Karpas-422 (cell line): ENCODE measurements at regions not wholly inside any gene's neighbourhood (a gene's known extent, or its start where the extent isn't known, plus 50 kb on each side); places are given as distances from the start of the nearest gene placed in this dataset.

Experiments used
- DNase-seq: peaks from one replicate; pipeline ENCODE4 v3.0.0-alpha.2; 2015
- H2AFZ ChIP-seq: fragments of 200-600 bp; sonication (generic); 2 replicates; pipeline ENCODE4 v1.6.1; 2014; ENCODE audit warnings: antibody characterized with exemption, low read length, mixed read lengths
- H3K27ac ChIP-seq: fragments of 200-600 bp; sonication (generic); 2 replicates; pipeline ENCODE4 v1.5.1; 2014; ENCODE audit warnings: mild to moderate bottlenecking, low read length, moderate library complexity
- H3K27me3 ChIP-seq: fragments of 200-600 bp; sonication (generic); 2 replicates; pipeline ENCODE4 v1.6.1; 2014; ENCODE audit warnings: low read length, mixed read lengths
- H3K36me3 ChIP-seq: fragments of 200-600 bp; sonication (generic); 2 replicates; pipeline ENCODE4 v1.6.1; 2014; ENCODE audit warnings: low read length, mixed read lengths; ENCODE audit not compliant: insufficient read depth
- H3K4me1 ChIP-seq: fragments of 200-600 bp; sonication (generic); 2 replicates; pipeline ENCODE4 v1.6.1; 2014; ENCODE audit warnings: mild to moderate bottlenecking, low read length, mixed read lengths
- H3K4me2 ChIP-seq: fragments of 200-600 bp; sonication (generic); 2 replicates; pipeline ENCODE4 v1.6.1; 2014; ENCODE audit warnings: low read length, low read depth, mild to moderate bottlenecking; ENCODE audit not compliant: poor library complexity, severe bottlenecking
- H3K4me3 ChIP-seq: fragments of 200-600 bp; sonication (generic); 2 replicates; pipeline ENCODE4 v1.5.1; 2014; ENCODE audit warnings: mild to moderate bottlenecking, antibody characterized with exemption, low read length, mixed read lengths
- H3K79me2 ChIP-seq: fragments of 200-600 bp; sonication (generic); 2 replicates; pipeline ENCODE4 v1.6.1; 2014; ENCODE audit warnings: mild to moderate bottlenecking, low read length, mixed read lengths
- H3K9ac ChIP-seq: fragments of 200-600 bp; sonication (generic); 2 replicates; pipeline ENCODE4 v1.6.0; 2014; ENCODE audit warnings: low read length
- H3K9me2 ChIP-seq: fragments of 200-600 bp; sonication (generic), shearing (Covaris generic); replicated peaks from 2 replicates; pipeline ENCODE4 v1.6.0; 2014; ENCODE audit warnings: mild to moderate bottlenecking, low read length, moderate library complexity; ENCODE audit not compliant: insufficient read depth
- H3K9me3 ChIP-seq: fragments of 300-700, 200-600 bp; sonication (generic); 2 replicates; pipeline ENCODE4 v1.6.1; 2014; ENCODE audit warnings: low read length, mixed read lengths
- H4K20me1 ChIP-seq: fragments of 200-600 bp; sonication (generic); 2 replicates; pipeline ENCODE4 v1.6.1; 2014; ENCODE audit warnings: mild to moderate bottlenecking, antibody characterized with exemption, low read length, low read depth; ENCODE audit not compliant: insufficient read depth

DNA sequence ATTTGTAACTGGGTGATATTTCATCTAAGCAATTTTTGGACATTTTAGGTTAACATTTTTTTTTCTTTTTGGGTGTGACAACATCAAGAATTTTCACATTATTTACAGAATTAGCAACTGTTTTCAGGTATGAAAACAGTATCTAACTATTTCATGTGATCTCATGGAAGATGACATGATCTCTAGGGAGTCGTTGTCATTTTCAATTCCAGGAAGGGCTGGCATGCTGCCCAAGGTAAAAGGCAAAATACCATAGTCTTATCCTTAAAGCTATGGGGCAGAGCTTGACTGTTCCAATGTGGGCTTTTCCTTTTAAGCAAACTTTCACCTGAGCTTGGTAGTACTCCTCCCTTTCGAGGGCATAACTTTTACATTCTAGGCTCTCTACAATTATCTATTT is 443.7 kb downstream of the DSEL start:
- H4K20me1 ChIP-seq, result no peaks in the 10 kb centered on the region
- no peaks in the 10 kb centered on the region for H3K79me2 ChIP-seq
- H3K4me1 ChIP-seq, result no peaks in the 10 kb centered on the region
- no peaks in the 10 kb centered on the region for H3K36me3 ChIP-seq
- DNase-seq, result no peak
- peaks cover under 1% of the 10 kb centered on the region; the same call in 1 of the 2 replicates for H3K9me2 ChIP-seq
- no peak overlapping the region for H2AFZ ChIP-seq
- no peak overlapping the region for H3K4me3 ChIP-seq
- no peak overlapping the region for H3K27ac ChIP-seq
- H3K27me3 ChIP-seq, result no peaks in the 10 kb centered on the region
- peaks cover 43% of the 10 kb centered on the region for H3K9me3 ChIP-seq
- no peak overlapping the region for H3K9ac ChIP-seq
- H3K4me2 ChIP-seq, result no peak overlapping the region

DNA sequence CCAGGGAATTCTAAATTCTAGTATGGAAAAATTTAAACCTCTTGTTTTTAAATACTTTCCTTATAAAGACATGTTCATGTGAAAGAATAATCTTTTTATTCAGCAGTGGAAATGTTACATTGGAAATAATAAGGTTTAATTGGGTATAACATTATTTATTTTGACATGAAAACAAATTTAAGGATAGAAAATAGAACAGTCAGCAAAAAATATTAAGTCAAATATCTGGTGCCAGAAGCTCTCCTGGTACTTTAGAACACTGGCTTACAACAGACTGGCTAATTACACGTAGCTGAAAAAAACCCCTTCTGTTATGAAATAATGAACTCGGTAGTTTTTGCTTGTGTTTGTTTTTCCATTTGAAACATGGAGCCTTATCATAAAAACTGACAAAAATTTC is 447.9 kb downstream of the DSEL start:
- H3K4me3 ChIP-seq, result no peak overlapping the region
- H3K79me2 ChIP-seq, result no peaks in the 10 kb centered on the region
- no peak overlapping the region for H3K9ac ChIP-seq
- no peak overlapping the region for H3K4me2 ChIP-seq
- H3K36me3 ChIP-seq, result no peaks in the 10 kb centered on the region
- H3K4me1 ChIP-seq, result no peaks in the 10 kb centered on the region
- no peak overlapping the region for H3K27ac ChIP-seq
- no peaks in the 10 kb centered on the region for H3K27me3 ChIP-seq
- H2AFZ ChIP-seq, result no peak overlapping the region
- peaks cover 43% of the 10 kb centered on the region for H3K9me3 ChIP-seq
- H4K20me1 ChIP-seq, result no peaks in the 10 kb centered on the region
- H3K9me2 ChIP-seq, result no peaks in the 10 kb centered on the region
- no peak for DNase-seq

GRCh38 chr18:67047334-67047733 is 443.4 kb upstream of the CDH19 start:
- H2AFZ ChIP-seq, result no peak overlapping the region
- no peaks in the 10 kb centered on the region for H3K9me2 ChIP-seq
- no peaks in the 10 kb centered on the region for H3K79me2 ChIP-seq
- no peak overlapping the region for H3K9ac ChIP-seq
- no peak overlapping the region for H3K4me3 ChIP-seq
- peaks cover 53% of the 10 kb centered on the region for H3K9me3 ChIP-seq
- no peak for DNase-seq
- no peaks in the 10 kb centered on the region for H3K27me3 ChIP-seq
- H3K4me1 ChIP-seq, result no peaks in the 10 kb centered on the region
- no peaks in the 10 kb centered on the region for H4K20me1 ChIP-seq
- no peak overlapping the region for H3K27ac ChIP-seq
- H3K36me3 ChIP-seq, result no peaks in the 10 kb centered on the region
- H3K4me2 ChIP-seq, result no peak overlapping the region

DNA sequence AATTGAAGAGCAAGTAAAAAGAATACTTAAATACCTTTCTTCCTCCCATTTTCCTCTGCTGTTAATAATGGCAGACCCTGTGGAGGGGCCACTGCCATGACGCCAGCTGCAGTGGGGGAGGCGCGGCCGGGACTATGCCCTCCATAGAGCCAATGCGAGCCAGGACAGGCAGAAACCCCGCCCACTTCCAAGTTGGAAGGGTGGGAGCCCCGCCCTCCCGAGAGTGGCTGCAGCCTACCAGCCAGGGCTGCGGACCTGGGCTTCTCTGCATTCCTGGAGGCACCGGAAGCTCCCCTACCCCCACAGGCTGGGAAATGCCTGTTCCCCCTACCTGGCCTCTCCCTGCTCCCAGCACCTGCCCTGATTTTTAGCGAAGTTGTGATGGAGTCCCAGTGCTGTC is 439.4 kb upstream of the CDH19 start:
- Histone ChIP-seq H4K20me1 (no peaks in the 10 kb centered on the region), H3K9me3 (peaks cover 55% of the 10 kb centered on the region), H3K27me3 (no peaks in the 10 kb centered on the region), H3K36me3 (no peaks in the 10 kb centered on the region), H3K9me2 (no peaks in the 10 kb centered on the region), H3K27ac (no peak overlapping the region), H3K4me1 (no peaks in the 10 kb centered on the region), H3K4me2 (no peak overlapping the region), H3K9ac (no peak overlapping the region), H3K79me2 (no peaks in the 10 kb centered on the region), H2AFZ (no peak overlapping the region), H3K4me3 (no peak overlapping the region)
- no peak for DNase-seq

- Histone ChIP-seq H3K9ac (no peak overlapping the region), H3K27ac (no peak overlapping the region), H3K4me3 (no peak overlapping the region), H3K4me2 (no peak overlapping the region), H3K36me3 (no peaks in the 10 kb centered on the region), H3K4me1 (no peaks in the 10 kb centered on the region), H3K27me3 (no peaks in the 10 kb centered on the region), H3K79me2 (no peaks in the 10 kb centered on the region), H3K9me2 (no peaks in the 10 kb centered on the region), H2AFZ (no peak overlapping the region), H4K20me1 (no peaks in the 10 kb centered on the region), H3K9me3 (peaks cover 55% of the 10 kb centered on the region)
- DNase-seq, result no peak
Measured at GRCh38 chr18:67041334-67041733, 437.4 kb upstream of the CDH19 start.

- Histone ChIP-seq H3K9me2 (no peaks in the 10 kb centered on the region), H2AFZ (no peak overlapping the region), H4K20me1 (no peaks in the 10 kb centered on the region), H3K36me3 (no peaks in the 10 kb centered on the region), H3K4me3 (no peak overlapping the region), H3K9me3 (peaks cover 56% of the 10 kb centered on the region), H3K27me3 (no peaks in the 10 kb centered on the region), H3K9ac (no peak overlapping the region), H3K79me2 (no peaks in the 10 kb centered on the region), H3K4me2 (no peak overlapping the region), H3K4me1 (no peaks in the 10 kb centered on the region), H3K27ac (no peak overlapping the region)
- no peak for DNase-seq
Measured at GRCh38 chr18:67035026-67035425, 431.1 kb upstream of the CDH19 start.

- H2AFZ ChIP-seq, result no peak overlapping the region
- H3K9ac ChIP-seq, result no peak overlapping the region
- no peaks in the 10 kb centered on the region for H3K9me2 ChIP-seq
- no peak overlapping the region for H3K4me3 ChIP-seq
- peaks cover 47% of the 10 kb centered on the region for H3K9me3 ChIP-seq
- DNase-seq, result no peak
- H3K79me2 ChIP-seq, result no peaks in the 10 kb centered on the region
- H3K4me2 ChIP-seq, result no peak overlapping the region
- no peak overlapping the region for H3K27ac ChIP-seq
- H4K20me1 ChIP-seq, result no peaks in the 10 kb centered on the region
- H3K27me3 ChIP-seq, result no peaks in the 10 kb centered on the region
- no peaks in the 10 kb centered on the region for H3K4me1 ChIP-seq
- no peaks in the 10 kb centered on the region for H3K36me3 ChIP-seq
Measured at GRCh38 chr18:67023059-67023458, 419.2 kb upstream of the CDH19 start.

GRCh38 chr18:67010919-67011318 is 407.0 kb upstream of the CDH19 start:
- H3K9me3 ChIP-seq, result peaks cover 38% of the 10 kb centered on the region
- no peak overlapping the region for H3K4me3 ChIP-seq
- H3K4me2 ChIP-seq, result no peak overlapping the region
- H3K4me1 ChIP-seq, result no peaks in the 10 kb centered on the region
- no peak overlapping the region for H2AFZ ChIP-seq
- H3K27ac ChIP-seq, result no peak overlapping the region
- H3K9ac ChIP-seq, result no peak overlapping the region
- no peaks in the 10 kb centered on the region for H3K36me3 ChIP-seq
- H3K27me3 ChIP-seq, result no peaks in the 10 kb centered on the region
- no peak for DNase-seq
- H3K9me2 ChIP-seq, result no peaks in the 10 kb centered on the region
- no peaks in the 10 kb centered on the region for H4K20me1 ChIP-seq
- no peaks in the 10 kb centered on the region for H3K79me2 ChIP-seq

GRCh38 chr18:67007999-67008398 is 404.1 kb upstream of the CDH19 start:
- peaks cover 48% of the 10 kb centered on the region for H3K9me3 ChIP-seq
- H3K36me3 ChIP-seq, result no peaks in the 10 kb centered on the region
- no peak overlapping the region for H3K4me2 ChIP-seq
- no peaks in the 10 kb centered on the region for H3K79me2 ChIP-seq
- H2AFZ ChIP-seq, result no peak overlapping the region
- H3K27me3 ChIP-seq, result no peaks in the 10 kb centered on the region
- no peaks in the 10 kb centered on the region for H3K9me2 ChIP-seq
- no peaks in the 10 kb centered on the region for H3K4me1 ChIP-seq
- H3K27ac ChIP-seq, result no peak overlapping the region
- no peak overlapping the region for H3K4me3 ChIP-seq
- DNase-seq, result no peak
- no peaks in the 10 kb centered on the region for H4K20me1 ChIP-seq
- H3K9ac ChIP-seq, result no peak overlapping the region
